Natural killer cell (primary cell): ENCODE measurements at regions not wholly inside any gene's neighbourhood (a gene's known extent, or its start where the extent isn't known, plus 50 kb on each side); places are given as distances from the start of the nearest gene placed in this dataset.

Experiments
- ATAC-seq, 3 donors: fragments of 150-1000 bp in 2 of 3; fragments of 200-7000 bp in 1 of 3; cut with Tn5 transposase; 1 replicate in 1 of 3; 2 replicates in 2 of 3; pipeline ENCODE4 v1.10.0; 2021; ENCODE audit warnings: mild to moderate bottlenecking in 2 of 3, moderate library complexity in 2 of 3
- DNase-seq, 2 donors: peaks; one replicate each; pipeline versions ENCODE4 v3.0.0 to v3.0.0-alpha.2; 2013 to 2021; ENCODE audit warnings: mixed read lengths in 1 of 2
- H3K27ac ChIP-seq: one replicate; pipeline ENCODE4 v1.5.1; 2013; ENCODE audit warnings: mild to moderate bottlenecking, low read length
- H3K27me3 ChIP-seq: one replicate; pipeline ENCODE4 v1.6.1; 2013; ENCODE audit warnings: low read length; ENCODE audit not compliant: control insufficient read depth, insufficient read depth
- H3K36me3 ChIP-seq: one replicate; pipeline ENCODE4 v1.6.1; 2013; ENCODE audit warnings: low read length; ENCODE audit not compliant: control insufficient read depth, insufficient read depth
- H3K4me1 ChIP-seq: one replicate; pipeline ENCODE4 v1.6.1; 2013; ENCODE audit warnings: low read length; ENCODE audit not compliant: control insufficient read depth, insufficient read depth
- H3K4me3 ChIP-seq: one replicate; pipeline ENCODE4 v1.5.1; 2013; ENCODE audit warnings: low read length
- H3K9me3 ChIP-seq: one replicate; pipeline ENCODE4 v1.6.1; 2013; ENCODE audit warnings: low read length; ENCODE audit not compliant: control insufficient read depth, insufficient read depth
- H3K27ac Mint-ChIP-seq, 2 donors: one replicate each; pipeline ENCODE4 v1.8.0; 2022; ENCODE audit warnings: mild to moderate bottlenecking in 2 of 2, mixed read lengths in 2 of 2, moderate library complexity in 1 of 2
- H3K27me3 Mint-ChIP-seq, 2 donors: one replicate each; pipeline ENCODE4 v1.8.0; 2022; ENCODE audit warnings: low read depth in 2 of 2, mixed read lengths in 2 of 2
- H3K36me3 Mint-ChIP-seq: one replicate; pipeline ENCODE4 v1.8.0; 2022; ENCODE audit warnings: mixed read lengths
- H3K4me1 Mint-ChIP-seq, 2 donors: one replicate each; pipeline ENCODE4 v1.8.0; 2022; ENCODE audit warnings: mixed read lengths in 2 of 2
- H3K4me3 Mint-ChIP-seq: one replicate; pipeline ENCODE4 v1.8.0; 2022; ENCODE audit warnings: mild to moderate bottlenecking, moderate library complexity, mixed read lengths
- H3K9me3 Mint-ChIP-seq, 2 donors: one replicate each; pipeline ENCODE4 v1.8.0; 2022; ENCODE audit warnings: mixed read lengths in 2 of 2
- WGBS: methylation state at CpG from one replicate; pipeline ENCODE4 v1.1.7; 2013; ENCODE audit warnings: missing lambda C conversion rate; ENCODE audit not compliant: insufficient coverage; 5-methylcytosine and 5-hydroxymethylcytosine counted together
- intact Hi-C: fragments of 100-400 bp; cut with micrococcal nuclease; formaldehyde crosslinking; loops from one replicate; pipeline ENCODE4 v1.14.2; 2022
- TF ChIP-seq, protein P1 (sequence below): fragments of 200-600 bp; IDR thresholded peaks from one replicate; pipeline ENCODE4 v1.8.0; 2022; ENCODE audit warnings: antibody characterized with exemption

DNA sequence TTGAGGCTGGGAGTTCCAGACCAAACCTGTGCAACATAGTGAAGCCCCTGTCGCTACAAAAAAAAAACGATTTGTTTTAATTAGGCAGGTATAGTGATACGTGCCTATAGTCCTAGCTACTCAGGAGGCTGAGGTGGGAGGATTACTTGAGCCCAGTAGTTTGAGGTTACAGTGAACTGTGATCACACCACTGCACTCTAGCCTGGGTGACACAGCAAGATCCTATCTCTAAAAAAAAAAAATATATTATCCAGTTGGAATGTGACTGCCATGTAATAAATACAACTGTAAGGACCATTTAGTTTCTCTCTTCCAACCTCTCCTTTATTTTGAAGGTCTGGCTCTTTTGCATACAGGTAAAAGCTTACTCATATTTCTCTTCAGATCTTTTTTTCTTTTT is 571.5 kb downstream of the UTRN start:
- no peak overlapping the region for H3K27ac ChIP-seq
- Mint-ChIP-seq H3K4me1 (peaks cover 29 to 33% of the 10 kb centered on the region in 2 donors), H3K27me3 (no peaks in the 10 kb centered on the region), H3K4me3 (no peak overlapping the region), H3K9me3 (no peaks in the 10 kb centered on the region), H3K36me3 (no peaks in the 10 kb centered on the region), H3K27ac (peak overlapping the region in 1 of 2 donors; percentile 75)
- H3K9me3 ChIP-seq: no peaks in the 10 kb centered on the region
- TF ChIP-seq, protein P1, sequence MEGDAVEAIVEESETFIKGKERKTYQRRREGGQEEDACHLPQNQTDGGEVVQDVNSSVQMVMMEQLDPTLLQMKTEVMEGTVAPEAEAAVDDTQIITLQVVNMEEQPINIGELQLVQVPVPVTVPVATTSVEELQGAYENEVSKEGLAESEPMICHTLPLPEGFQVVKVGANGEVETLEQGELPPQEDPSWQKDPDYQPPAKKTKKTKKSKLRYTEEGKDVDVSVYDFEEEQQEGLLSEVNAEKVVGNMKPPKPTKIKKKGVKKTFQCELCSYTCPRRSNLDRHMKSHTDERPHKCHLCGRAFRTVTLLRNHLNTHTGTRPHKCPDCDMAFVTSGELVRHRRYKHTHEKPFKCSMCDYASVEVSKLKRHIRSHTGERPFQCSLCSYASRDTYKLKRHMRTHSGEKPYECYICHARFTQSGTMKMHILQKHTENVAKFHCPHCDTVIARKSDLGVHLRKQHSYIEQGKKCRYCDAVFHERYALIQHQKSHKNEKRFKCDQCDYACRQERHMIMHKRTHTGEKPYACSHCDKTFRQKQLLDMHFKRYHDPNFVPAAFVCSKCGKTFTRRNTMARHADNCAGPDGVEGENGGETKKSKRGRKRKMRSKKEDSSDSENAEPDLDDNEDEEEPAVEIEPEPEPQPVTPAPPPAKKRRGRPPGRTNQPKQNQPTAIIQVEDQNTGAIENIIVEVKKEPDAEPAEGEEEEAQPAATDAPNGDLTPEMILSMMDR: no peak
- ATAC-seq (no peak), DNase-seq (no peak)
- no peak overlapping the region for H3K4me3 ChIP-seq
- H3K36me3 ChIP-seq: peaks cover 12% of the 10 kb centered on the region
- no peaks in the 10 kb centered on the region for H3K4me1 ChIP-seq
- intact Hi-C loops: no loop called here
- 89% methylated on average over 3 of the region's 3 CpGs for WGBS
- peaks cover 1% of the 10 kb centered on the region for H3K27me3 ChIP-seq

DNA sequence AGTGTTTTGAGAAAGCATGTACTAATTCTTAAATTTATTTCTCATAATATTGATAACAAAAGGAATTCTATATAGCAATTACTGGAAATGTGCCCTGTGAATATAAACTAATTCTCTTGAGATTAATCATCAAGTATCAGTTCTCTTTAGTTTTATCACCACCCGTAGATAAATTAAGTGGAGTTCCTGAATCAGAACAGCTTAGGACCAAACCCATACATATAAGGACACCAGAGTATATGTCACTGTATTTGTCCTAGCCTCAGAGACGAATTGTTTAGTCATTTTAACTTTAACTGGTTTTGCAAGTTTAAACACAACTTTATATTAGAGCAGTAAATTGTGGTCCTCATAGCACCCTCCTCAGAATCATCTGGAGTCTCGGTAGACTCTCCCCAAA is 572.0 kb downstream of the UTRN start:
- no peak overlapping the region for H3K4me3 ChIP-seq
- no peaks in the 10 kb centered on the region for H3K4me1 ChIP-seq
- no peak overlapping the region for H3K27ac ChIP-seq
- peaks cover 7% of the 10 kb centered on the region for H3K36me3 ChIP-seq
- 87% methylated on average over 3 of the region's 3 CpGs for WGBS
- TF ChIP-seq, protein P1: no peak
- ATAC-seq: no peak
- Mint-ChIP-seq H3K4me1 (peaks cover 29 to 31% of the 10 kb centered on the region in 2 donors), H3K36me3 (peaks cover 3% of the 10 kb centered on the region), H3K4me3 (no peak overlapping the region), H3K27ac (peak overlapping the region in 1 of 2 donors; percentile 75), H3K9me3 (no peaks in the 10 kb centered on the region), H3K27me3 (peaks cover 1 to 4% of the 10 kb centered on the region in 2 donors)
- intact Hi-C loops: no loop called here
- DNase-seq: no peak
- H3K27me3 ChIP-seq: peaks cover 2% of the 10 kb centered on the region
- no peaks in the 10 kb centered on the region for H3K9me3 ChIP-seq

DNA sequence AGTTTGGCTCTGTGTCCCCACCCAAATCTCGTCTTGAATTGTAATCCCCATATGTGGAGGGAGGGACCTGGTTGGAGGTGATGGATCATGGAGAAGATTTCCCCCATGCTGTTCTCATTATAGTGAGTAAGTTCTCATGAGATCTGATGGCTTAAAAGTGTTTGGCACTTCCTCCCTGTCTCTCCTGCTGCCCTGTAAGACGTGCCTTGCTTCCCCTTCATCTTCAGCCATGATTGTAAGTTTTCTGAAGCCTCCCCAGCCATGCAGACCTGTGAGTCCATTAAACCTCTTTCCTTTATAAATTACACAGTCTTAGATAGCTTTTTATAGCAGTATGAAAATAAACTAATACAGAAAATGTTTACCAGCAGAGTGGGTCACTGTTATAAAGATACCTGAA is 577.6 kb downstream of the UTRN start:
- H3K27me3 ChIP-seq: peaks cover 2% of the 10 kb centered on the region
- TF ChIP-seq, protein P1: no peak
- H3K36me3 ChIP-seq: no peaks in the 10 kb centered on the region
- Mint-ChIP-seq H3K4me3 (no peak overlapping the region), H3K27me3 (peaks cover 14 to 22% of the 10 kb centered on the region in 2 donors), H3K9me3 (no peaks in the 10 kb centered on the region), H3K27ac (no peak overlapping the region), H3K36me3 (peaks cover 19% of the 10 kb centered on the region), H3K4me1 (peaks cover 4 to 8% of the 10 kb centered on the region in 2 donors)
- intact Hi-C loops: no loop called here
- H3K4me1 ChIP-seq: no peaks in the 10 kb centered on the region
- H3K4me3 ChIP-seq: no peak overlapping the region
- ATAC-seq (no peak), DNase-seq (no peak)
- peaks cover 7% of the 10 kb centered on the region for H3K9me3 ChIP-seq
- whole genome bisulfite sequencing: 83% methylated on average over 2 of the region's 2 CpGs
- no peak overlapping the region for H3K27ac ChIP-seq

DNA sequence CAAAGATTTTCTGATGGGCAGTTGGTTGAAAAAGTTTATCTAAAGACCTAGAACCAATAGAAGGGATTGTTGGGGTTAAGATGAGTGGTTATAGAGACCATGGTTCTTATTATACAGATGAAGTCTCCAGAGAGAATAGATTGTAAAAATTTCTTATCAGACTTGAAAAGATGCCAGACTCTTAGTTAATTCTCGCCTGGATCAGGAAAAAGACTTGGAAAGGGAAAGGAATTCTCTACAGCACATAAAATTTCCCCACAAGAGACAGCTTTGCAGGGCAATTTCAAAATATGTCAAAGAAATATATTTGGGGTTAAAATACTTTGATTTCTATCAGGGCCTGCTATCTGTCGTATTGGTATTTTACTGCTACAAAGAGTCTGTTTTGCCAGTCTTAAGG is 582.6 kb downstream of the UTRN start:
- no peak for ATAC-seq
- peaks cover 9% of the 10 kb centered on the region for H3K36me3 Mint-ChIP-seq
- H3K4me3 ChIP-seq: no peak overlapping the region
- peaks cover 11 to 12% of the 10 kb centered on the region in 2 donors for H3K27me3 Mint-ChIP-seq
- H3K4me1 Mint-ChIP-seq: peaks cover 4 to 8% of the 10 kb centered on the region in 2 donors
- no peaks in the 10 kb centered on the region for H3K36me3 ChIP-seq
- no peak overlapping the region for H3K4me3 Mint-ChIP-seq
- H3K4me1 ChIP-seq: no peaks in the 10 kb centered on the region
- no peak for DNase-seq
- intact Hi-C loops: no loop called here
- WGBS: 80% methylated on average over 2 of the region's 2 CpGs
- H3K27ac ChIP-seq: no peak overlapping the region
- peaks cover 7% of the 10 kb centered on the region for H3K9me3 ChIP-seq
- TF ChIP-seq, protein P1: no peak
- H3K9me3 Mint-ChIP-seq: no peaks in the 10 kb centered on the region
- H3K27me3 ChIP-seq: no peaks in the 10 kb centered on the region
- H3K27ac Mint-ChIP-seq: no peak overlapping the region
